Cardiac muscle cell (in vitro differentiated cells and primary cell): ENCODE measurements at regions not wholly inside any gene's neighbourhood (a gene's known extent, or its start where the extent isn't known, plus 50 kb on each side); places are given as distances from the start of the nearest gene placed in this dataset.

Experiments used
- DNase-seq, 2 donors: peaks; one replicate each; pipeline versions ENCODE4 v3.0.0 to v3.0.0-alpha.2; 2010 to 2017; ENCODE audit warnings: low read depth in 1 of 2, low spot score in 1 of 2
- H3K27ac ChIP-seq: fragments of 200-600 bp; sonication (generic); 2 replicates; pipeline ENCODE4 v1.5.1; 2016
- H3K27me3 ChIP-seq: fragments of 200-600 bp; sonication (generic); 2 replicates; pipeline ENCODE4 v1.6.0; 2016; ENCODE audit warnings: control low read depth
- H3K36me3 ChIP-seq: fragments of 200-600 bp; sonication (generic); 2 replicates; pipeline ENCODE4 v1.5.1; 2016; ENCODE audit warnings: control low read depth
- H3K4me1 ChIP-seq: fragments of 200-600 bp; sonication (generic); 2 replicates; pipeline ENCODE4 v1.8.1; 2017; ENCODE audit warnings: low read depth, mild to moderate bottlenecking, mixed run types
- H3K4me3 ChIP-seq: fragments of 200-600 bp; sonication (generic); 2 replicates; pipeline ENCODE4 v1.5.1; 2016; ENCODE audit warnings: mild to moderate bottlenecking
- H3K9me3 ChIP-seq: fragments of 200-600 bp; sonication (generic); 2 replicates; pipeline ENCODE4 v1.5.1; 2017; ENCODE audit warnings: low read depth, mild to moderate bottlenecking, control low read depth
- CTCF ChIP-seq: IDR thresholded peaks from 2 replicates; pipeline ENCODE4 v1.5.1; 2012; ENCODE audit warnings: low read depth, mild to moderate bottlenecking, low read length

- H3K36me3 ChIP-seq = no peaks in the 10 kb centered on the region
These were observed 656.9 kb downstream of the MTRR start for GRCh38 chr5:8525819-8526218.

GRCh38 chr5:8528106-8528505 lies 659.2 kb downstream of the MTRR start:
- Histone ChIP-seq H3K27ac (no peak overlapping the region), H3K4me3 (no peak overlapping the region), H3K27me3 (no peaks in the 10 kb centered on the region), H3K4me1 (no peaks in the 10 kb centered on the region), H3K36me3 (no peaks in the 10 kb centered on the region), H3K9me3 (no peaks in the 10 kb centered on the region)
- no peak for TF ChIP-seq CTCF
- DNase-seq = no peak

More at GRCh38 chr5:8525819-8526218, 656.9 kb downstream of the MTRR start:
- Histone ChIP-seq H3K27ac (no peak overlapping the region), H3K4me1 (no peaks in the 10 kb centered on the region), H3K9me3 (no peaks in the 10 kb centered on the region), H3K4me3 (no peak overlapping the region), H3K27me3 (no peaks in the 10 kb centered on the region)
- no peak for DNase-seq
- no peak for TF ChIP-seq CTCF

- Histone ChIP-seq H3K36me3 (no peaks in the 10 kb centered on the region), H3K4me1 (no peaks in the 10 kb centered on the region), H3K9me3 (no peaks in the 10 kb centered on the region), H3K27ac (no peak overlapping the region), H3K27me3 (no peaks in the 10 kb centered on the region), H3K4me3 (no peak overlapping the region)
- DNase-seq = no peak
- no peak for TF ChIP-seq CTCF
These were observed 669.9 kb downstream of the MTRR start for GRCh38 chr5:8538821-8539220.

GRCh38 chr5:8540317-8540716 lies 671.4 kb downstream of the MTRR start:
- DNase-seq = no peak
- Histone ChIP-seq H3K27me3 (no peaks in the 10 kb centered on the region), H3K27ac (no peak overlapping the region), H3K9me3 (no peaks in the 10 kb centered on the region), H3K4me1 (no peaks in the 10 kb centered on the region), H3K4me3 (no peak overlapping the region), H3K36me3 (no peaks in the 10 kb centered on the region)
- no peak for TF ChIP-seq CTCF

- H3K4me1 ChIP-seq = no peaks in the 10 kb centered on the region
These were observed 682.0 kb downstream of the MTRR start for GRCh38 chr5:8550921-8551320.

More at GRCh38 chr5:8550921-8551320, 682.0 kb downstream of the MTRR start:
- no peak overlapping the region for H3K27ac ChIP-seq
- no peak for DNase-seq
- no peaks in the 10 kb centered on the region for H3K36me3 ChIP-seq
- no peak overlapping the region for H3K4me3 ChIP-seq
- H3K27me3 ChIP-seq = no peaks in the 10 kb centered on the region
- no peak for TF ChIP-seq CTCF
- H3K9me3 ChIP-seq = no peaks in the 10 kb centered on the region
